ENCODE measurements at regions not wholly inside any gene's neighbourhood (a gene's known extent, or its start where the extent isn't known, plus 50 kb on each side); places are given as distances from the start of the nearest gene placed in this dataset.

DNA sequence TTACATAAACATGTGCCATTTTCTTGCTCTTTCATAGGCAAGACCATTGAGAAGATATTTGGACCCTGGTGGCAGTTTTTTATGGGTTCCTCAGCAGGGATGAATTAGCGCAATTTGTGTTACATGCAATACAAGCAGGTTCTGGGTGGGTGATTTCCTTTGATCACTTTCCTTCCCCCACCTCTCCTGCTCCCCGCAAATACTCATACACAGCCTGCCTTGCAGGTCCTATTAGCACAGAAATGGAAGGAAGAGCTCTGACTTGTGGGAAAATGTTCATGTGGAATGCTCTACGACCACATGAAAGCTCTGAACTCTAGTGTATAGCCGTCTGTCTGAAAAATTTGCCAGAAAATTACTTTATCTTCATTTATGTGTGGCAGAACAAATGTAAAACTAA is 361.0 kb upstream of the FAT1 start:
- no peak overlapping the region for H3K4me3 Mint-ChIP-seq
- H3K27ac Mint-ChIP-seq: no peak overlapping the region
- no peak overlapping the region for H3K4me3 ChIP-seq (ENCODE audit: low read length)
- TF ChIP-seq, protein P1, sequence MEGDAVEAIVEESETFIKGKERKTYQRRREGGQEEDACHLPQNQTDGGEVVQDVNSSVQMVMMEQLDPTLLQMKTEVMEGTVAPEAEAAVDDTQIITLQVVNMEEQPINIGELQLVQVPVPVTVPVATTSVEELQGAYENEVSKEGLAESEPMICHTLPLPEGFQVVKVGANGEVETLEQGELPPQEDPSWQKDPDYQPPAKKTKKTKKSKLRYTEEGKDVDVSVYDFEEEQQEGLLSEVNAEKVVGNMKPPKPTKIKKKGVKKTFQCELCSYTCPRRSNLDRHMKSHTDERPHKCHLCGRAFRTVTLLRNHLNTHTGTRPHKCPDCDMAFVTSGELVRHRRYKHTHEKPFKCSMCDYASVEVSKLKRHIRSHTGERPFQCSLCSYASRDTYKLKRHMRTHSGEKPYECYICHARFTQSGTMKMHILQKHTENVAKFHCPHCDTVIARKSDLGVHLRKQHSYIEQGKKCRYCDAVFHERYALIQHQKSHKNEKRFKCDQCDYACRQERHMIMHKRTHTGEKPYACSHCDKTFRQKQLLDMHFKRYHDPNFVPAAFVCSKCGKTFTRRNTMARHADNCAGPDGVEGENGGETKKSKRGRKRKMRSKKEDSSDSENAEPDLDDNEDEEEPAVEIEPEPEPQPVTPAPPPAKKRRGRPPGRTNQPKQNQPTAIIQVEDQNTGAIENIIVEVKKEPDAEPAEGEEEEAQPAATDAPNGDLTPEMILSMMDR (IDR thresholded peaks at IDR 0.05): no peak
- no peaks in the 10 kb centered on the region for H3K4me1 Mint-ChIP-seq (ENCODE audit: low read depth)
- DNase-seq: no peak
- H3K36me3 ChIP-seq (ENCODE audit: insufficient read depth, low read length): no peaks in the 10 kb centered on the region
- peaks cover 5% of the 10 kb centered on the region for H3K9me3 Mint-ChIP-seq
- no peaks in the 10 kb centered on the region for H3K27me3 ChIP-seq (ENCODE audit: control insufficient read depth in 1 of 2, insufficient read depth in 2 of 2, low read length in 2 of 2)
- H3K9me3 ChIP-seq (ENCODE audit: control insufficient read depth in 1 of 2, insufficient read depth in 1 of 2, low read length in 2 of 2): peaks cover 0 to 15% of the 10 kb centered on the region in 2 experiments
- H3K27ac ChIP-seq (ENCODE audit: low read depth in 1 of 2, low read length in 2 of 2): no peak overlapping the region
- CTCF ChIA-PET: no interaction called here
- no peaks in the 10 kb centered on the region for H3K36me3 Mint-ChIP-seq (ENCODE audit: low read depth)
- POLR2A ChIA-PET: no interaction called here
- no peak for ATAC-seq (ENCODE audit: poor library complexity)
- intact Hi-C loops (cut with DNase I, micrococcal nuclease): no loop called here
- no peaks in the 10 kb centered on the region for H3K27me3 Mint-ChIP-seq
- H3K4me1 ChIP-seq (ENCODE audit: insufficient read depth, low read length): no peaks in the 10 kb centered on the region

DNA sequence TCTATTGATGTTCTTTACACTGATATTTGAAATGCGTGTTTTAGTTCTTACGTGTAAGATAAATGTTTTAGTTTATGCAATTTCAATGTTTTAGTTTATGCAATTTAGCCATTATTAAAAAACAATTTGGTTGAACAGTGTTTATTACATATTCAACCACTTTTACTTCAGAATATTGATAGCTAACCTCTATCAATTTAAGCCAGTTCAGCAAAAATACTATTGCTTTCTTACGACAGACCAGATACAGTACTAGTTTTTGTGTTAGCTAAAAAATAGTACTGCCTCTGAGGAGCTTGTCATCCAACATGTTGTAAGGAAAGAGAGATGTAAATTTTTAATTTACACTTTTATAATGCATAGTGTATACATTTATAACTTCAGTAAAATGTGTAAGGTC is 361.7 kb upstream of the FAT1 start:
- intact Hi-C loops (cut with DNase I, micrococcal nuclease): no loop called here
- ATAC-seq (ENCODE audit: poor library complexity): no peak
- H3K36me3 ChIP-seq (ENCODE audit: insufficient read depth, low read length): no peaks in the 10 kb centered on the region

DNA sequence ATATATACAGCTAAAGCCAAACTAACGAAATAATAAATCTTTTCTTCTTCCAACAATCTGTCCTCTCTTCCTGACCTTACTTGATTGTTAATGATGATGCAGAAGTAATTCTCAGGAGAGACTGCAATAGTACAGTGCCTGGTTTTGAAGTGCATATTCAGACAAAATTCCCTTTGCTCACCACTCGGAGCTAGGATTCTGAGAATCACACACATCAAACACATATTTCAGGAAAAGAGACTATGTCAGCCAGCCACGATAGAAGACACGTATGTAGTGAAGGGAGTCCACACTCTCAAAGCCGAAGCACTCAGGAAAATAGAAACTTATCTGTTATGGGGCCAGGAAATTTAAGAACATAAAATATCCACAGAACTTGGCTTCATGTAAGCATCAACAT is 362.5 kb upstream of the FAT1 start:
- no peaks in the 10 kb centered on the region for H3K27me3 ChIP-seq (ENCODE audit: control insufficient read depth in 1 of 2, insufficient read depth in 2 of 2, low read length in 2 of 2)
- no peaks in the 10 kb centered on the region for H3K27me3 Mint-ChIP-seq
- H3K36me3 Mint-ChIP-seq (ENCODE audit: low read depth): no peaks in the 10 kb centered on the region
- no peaks in the 10 kb centered on the region for H3K36me3 ChIP-seq (ENCODE audit: insufficient read depth, low read length)
- no peak overlapping the region for H3K27ac ChIP-seq (ENCODE audit: low read depth in 1 of 2, low read length in 2 of 2)
- ATAC-seq (ENCODE audit: poor library complexity) (no peak), DNase-seq (no peak)
- no peaks in the 10 kb centered on the region for H3K4me1 ChIP-seq (ENCODE audit: insufficient read depth, low read length)
- ChIA-PET CTCF (no interaction called here), POLR2A (no interaction called here)
- TF ChIP-seq, protein P1 (IDR thresholded peaks at IDR 0.05): no peak
- H3K4me3 Mint-ChIP-seq: no peak overlapping the region
- H3K9me3 ChIP-seq (ENCODE audit: control insufficient read depth in 1 of 2, insufficient read depth in 1 of 2, low read length in 2 of 2): peaks cover 0 to 20% of the 10 kb centered on the region in 2 experiments
- no peak overlapping the region for H3K4me3 ChIP-seq (ENCODE audit: low read length)
- intact Hi-C loops (cut with DNase I, micrococcal nuclease): no loop called here
- no peak overlapping the region for H3K27ac Mint-ChIP-seq
- H3K4me1 Mint-ChIP-seq (ENCODE audit: low read depth): no peaks in the 10 kb centered on the region
- peaks cover 5% of the 10 kb centered on the region for H3K9me3 Mint-ChIP-seq

More for the DNA sequence above, 361.7 kb upstream of the FAT1 start:
- POLR2A ChIA-PET: no interaction called here
- H3K27ac ChIP-seq (ENCODE audit: low read depth in 1 of 2, low read length in 2 of 2): no peak overlapping the region
- TF ChIP-seq, protein P1 (IDR thresholded peaks at IDR 0.05): no peak
- Mint-ChIP-seq H3K9me3 (peaks cover 5% of the 10 kb centered on the region), H3K27ac (no peak overlapping the region), H3K4me1 (ENCODE audit: low read depth) (no peaks in the 10 kb centered on the region), H3K4me3 (no peak overlapping the region), H3K27me3 (no peaks in the 10 kb centered on the region), H3K36me3 (ENCODE audit: low read depth) (no peaks in the 10 kb centered on the region)
- H3K9me3 ChIP-seq (ENCODE audit: control insufficient read depth in 1 of 2, insufficient read depth in 1 of 2, low read length in 2 of 2): peaks cover 0 to 15% of the 10 kb centered on the region in 2 experiments
- no peak overlapping the region for H3K4me3 ChIP-seq (ENCODE audit: low read length)
- CTCF ChIA-PET: no interaction called here
- no peaks in the 10 kb centered on the region for H3K4me1 ChIP-seq (ENCODE audit: insufficient read depth, low read length)
- DNase-seq: no peak
- H3K27me3 ChIP-seq (ENCODE audit: control insufficient read depth in 1 of 2, insufficient read depth in 2 of 2, low read length in 2 of 2): no peaks in the 10 kb centered on the region
